ENCODE measurements at regions not wholly inside any gene's neighbourhood (a gene's known extent, or its start where the extent isn't known, plus 50 kb on each side); places are given as distances from the start of the nearest gene placed in this dataset.
A peak's percentile ranks its signal among the peaks of the same experiment; 100 is the strongest.

DNA sequence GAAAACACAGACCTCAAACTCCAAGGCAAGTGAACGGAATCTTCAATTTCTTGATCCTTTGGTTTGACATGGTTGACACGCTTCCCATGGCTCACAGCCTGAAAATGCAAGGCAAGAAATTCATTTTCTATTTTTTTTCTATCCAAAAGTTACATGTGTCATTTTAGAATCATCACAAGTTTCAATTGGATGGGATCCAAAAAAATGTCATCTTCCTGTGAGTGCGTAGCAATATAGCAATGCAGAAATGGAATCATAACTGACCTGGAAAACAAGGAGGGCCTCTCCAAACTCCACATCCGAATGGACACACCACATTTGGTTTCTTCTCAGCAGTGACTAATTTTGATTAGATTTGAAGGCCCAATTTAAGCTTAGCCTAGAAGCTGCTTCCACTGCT, 175.8 kb upstream of the ATP11B start:
- Mint-ChIP-seq H3K36me3 (ENCODE audit: low read depth) (no peaks in the 10 kb centered on the region), H3K27ac (no peak overlapping the region), H3K4me1 (peaks cover 4% of the 10 kb centered on the region), H3K4me3 (no peak overlapping the region), H3K27me3 (ENCODE audit: low read depth) (peaks cover 18% of the 10 kb centered on the region), H3K9me3 (no peaks in the 10 kb centered on the region)
- TF ChIP-seq, protein P1, sequence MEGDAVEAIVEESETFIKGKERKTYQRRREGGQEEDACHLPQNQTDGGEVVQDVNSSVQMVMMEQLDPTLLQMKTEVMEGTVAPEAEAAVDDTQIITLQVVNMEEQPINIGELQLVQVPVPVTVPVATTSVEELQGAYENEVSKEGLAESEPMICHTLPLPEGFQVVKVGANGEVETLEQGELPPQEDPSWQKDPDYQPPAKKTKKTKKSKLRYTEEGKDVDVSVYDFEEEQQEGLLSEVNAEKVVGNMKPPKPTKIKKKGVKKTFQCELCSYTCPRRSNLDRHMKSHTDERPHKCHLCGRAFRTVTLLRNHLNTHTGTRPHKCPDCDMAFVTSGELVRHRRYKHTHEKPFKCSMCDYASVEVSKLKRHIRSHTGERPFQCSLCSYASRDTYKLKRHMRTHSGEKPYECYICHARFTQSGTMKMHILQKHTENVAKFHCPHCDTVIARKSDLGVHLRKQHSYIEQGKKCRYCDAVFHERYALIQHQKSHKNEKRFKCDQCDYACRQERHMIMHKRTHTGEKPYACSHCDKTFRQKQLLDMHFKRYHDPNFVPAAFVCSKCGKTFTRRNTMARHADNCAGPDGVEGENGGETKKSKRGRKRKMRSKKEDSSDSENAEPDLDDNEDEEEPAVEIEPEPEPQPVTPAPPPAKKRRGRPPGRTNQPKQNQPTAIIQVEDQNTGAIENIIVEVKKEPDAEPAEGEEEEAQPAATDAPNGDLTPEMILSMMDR (IDR thresholded peaks at IDR 0.05; ENCODE audit: unreplicated experiment in 3 of 3): no peak

DNA sequence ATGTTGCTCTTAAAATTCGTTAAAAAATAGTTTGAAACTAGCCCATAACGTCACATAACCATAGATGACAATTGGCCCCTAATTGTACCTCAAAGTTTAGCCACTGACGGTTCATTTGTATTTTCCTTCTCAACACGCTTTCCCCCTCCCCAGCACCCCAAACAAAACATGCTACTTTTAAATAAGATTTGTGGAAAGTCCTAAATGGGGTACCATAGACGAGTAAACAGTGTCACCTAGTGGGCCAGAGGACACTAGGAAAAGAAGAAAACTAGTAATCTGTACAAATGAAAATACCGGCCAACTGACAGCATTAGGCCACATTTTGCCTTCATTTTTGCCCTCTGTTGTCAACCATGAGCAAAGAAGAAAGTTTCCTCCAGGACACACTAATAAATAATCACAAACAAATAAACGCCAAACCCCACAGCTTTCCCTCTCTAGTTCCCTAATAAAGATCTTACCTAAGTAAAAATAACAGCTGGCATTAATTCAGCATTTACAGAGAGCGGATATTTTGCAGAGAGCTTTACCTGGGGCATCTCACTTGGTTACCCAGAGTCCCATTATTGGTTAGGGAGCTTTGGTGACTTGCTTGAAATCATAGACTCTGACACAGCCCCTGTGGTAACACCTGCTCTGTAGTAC, 175.1 kb upstream of the ATP11B start:
- TF ChIP-seq, protein P1 (IDR thresholded peaks at IDR 0.05; ENCODE audit: unreplicated experiment in 3 of 3): peak; percentile 76 to 85 (median 85)
- Mint-ChIP-seq H3K27me3 (ENCODE audit: low read depth) (peaks cover 18% of the 10 kb centered on the region), H3K4me1 (peaks cover 4% of the 10 kb centered on the region), H3K4me3 (no peak overlapping the region), H3K9me3 (no peaks in the 10 kb centered on the region), H3K27ac (no peak overlapping the region), H3K36me3 (ENCODE audit: low read depth) (no peaks in the 10 kb centered on the region)

DNA sequence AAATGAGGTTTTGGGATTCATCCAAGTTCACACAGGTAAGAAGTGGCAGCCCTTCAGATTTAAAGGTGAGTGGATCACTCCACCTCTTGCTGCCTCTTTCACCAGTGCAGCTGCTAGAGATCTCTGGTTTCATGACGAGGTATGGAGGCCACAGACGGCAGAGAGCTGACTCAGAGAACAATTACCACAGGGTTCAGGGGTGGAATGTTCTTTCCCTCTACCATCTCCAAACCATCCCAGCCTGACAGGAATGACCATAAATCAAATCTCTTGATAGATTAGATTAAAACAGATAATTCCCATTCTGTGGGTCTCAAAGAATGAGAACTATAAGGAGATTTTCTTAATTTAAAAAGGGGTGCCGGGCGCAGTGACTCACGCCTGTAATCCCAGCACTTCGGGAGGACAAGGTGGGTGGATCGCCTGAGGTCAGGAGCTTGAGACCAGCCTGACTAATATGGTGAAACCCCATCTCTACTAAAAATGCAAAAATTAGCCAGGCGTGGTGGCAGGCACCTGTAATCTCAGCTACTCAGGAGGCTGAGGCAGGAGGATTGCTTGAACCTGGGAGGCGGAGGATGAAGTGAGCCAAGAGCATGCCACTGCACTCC, 174.2 kb upstream of the ATP11B start:
- Mint-ChIP-seq H3K4me1 (peaks cover 4% of the 10 kb centered on the region), H3K27me3 (ENCODE audit: low read depth) (peaks cover 12% of the 10 kb centered on the region), H3K27ac (no peak overlapping the region), H3K9me3 (no peaks in the 10 kb centered on the region), H3K36me3 (ENCODE audit: low read depth) (no peaks in the 10 kb centered on the region), H3K4me3 (no peak overlapping the region)
- TF ChIP-seq, protein P1 (IDR thresholded peaks at IDR 0.05; ENCODE audit: unreplicated experiment in 3 of 3): no peak

DNA sequence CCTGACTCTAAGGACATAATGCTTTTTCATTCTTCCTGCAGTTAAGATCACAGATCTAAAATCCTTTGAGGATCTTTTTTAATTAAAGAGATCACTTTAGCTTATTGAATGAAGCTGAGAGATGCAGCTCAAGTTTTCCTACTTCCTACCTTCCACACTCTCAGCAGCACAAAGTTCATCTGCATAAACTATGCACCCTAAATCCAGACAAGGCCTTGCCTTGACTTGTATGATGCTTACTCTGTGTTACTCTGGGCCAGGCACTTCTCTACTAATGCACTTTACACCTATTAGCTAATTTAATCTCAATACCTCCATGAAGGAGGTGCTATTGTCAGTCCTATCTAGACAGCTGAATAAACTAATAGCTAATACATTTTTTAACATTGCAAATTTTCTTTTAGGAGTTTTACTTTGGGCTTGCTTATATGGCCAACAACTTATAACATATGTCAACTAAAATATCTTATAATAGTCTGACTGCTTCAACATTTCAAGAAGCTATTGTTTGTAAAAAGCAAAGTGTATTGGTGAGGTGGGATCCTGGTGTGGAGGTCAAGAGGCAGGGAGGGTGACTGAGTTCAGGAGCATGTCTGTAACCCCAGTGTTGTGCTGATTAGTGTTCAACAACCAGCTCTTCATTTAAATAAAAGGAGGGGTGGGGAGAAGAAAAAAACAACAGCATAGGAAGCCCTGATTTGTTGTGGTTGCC, 172.4 kb upstream of the ATP11B start:
- H3K27ac Mint-ChIP-seq: no peak overlapping the region
- H3K4me3 Mint-ChIP-seq: no peak overlapping the region
- TF ChIP-seq, protein P1 (IDR thresholded peaks at IDR 0.05; ENCODE audit: unreplicated experiment in 3 of 3): no peak
- no peaks in the 10 kb centered on the region for H3K9me3 Mint-ChIP-seq
- no peaks in the 10 kb centered on the region for H3K36me3 Mint-ChIP-seq (ENCODE audit: low read depth)
- H3K4me1 Mint-ChIP-seq: peaks cover 4% of the 10 kb centered on the region
- H3K27me3 Mint-ChIP-seq (ENCODE audit: low read depth): peaks cover 9% of the 10 kb centered on the region

DNA sequence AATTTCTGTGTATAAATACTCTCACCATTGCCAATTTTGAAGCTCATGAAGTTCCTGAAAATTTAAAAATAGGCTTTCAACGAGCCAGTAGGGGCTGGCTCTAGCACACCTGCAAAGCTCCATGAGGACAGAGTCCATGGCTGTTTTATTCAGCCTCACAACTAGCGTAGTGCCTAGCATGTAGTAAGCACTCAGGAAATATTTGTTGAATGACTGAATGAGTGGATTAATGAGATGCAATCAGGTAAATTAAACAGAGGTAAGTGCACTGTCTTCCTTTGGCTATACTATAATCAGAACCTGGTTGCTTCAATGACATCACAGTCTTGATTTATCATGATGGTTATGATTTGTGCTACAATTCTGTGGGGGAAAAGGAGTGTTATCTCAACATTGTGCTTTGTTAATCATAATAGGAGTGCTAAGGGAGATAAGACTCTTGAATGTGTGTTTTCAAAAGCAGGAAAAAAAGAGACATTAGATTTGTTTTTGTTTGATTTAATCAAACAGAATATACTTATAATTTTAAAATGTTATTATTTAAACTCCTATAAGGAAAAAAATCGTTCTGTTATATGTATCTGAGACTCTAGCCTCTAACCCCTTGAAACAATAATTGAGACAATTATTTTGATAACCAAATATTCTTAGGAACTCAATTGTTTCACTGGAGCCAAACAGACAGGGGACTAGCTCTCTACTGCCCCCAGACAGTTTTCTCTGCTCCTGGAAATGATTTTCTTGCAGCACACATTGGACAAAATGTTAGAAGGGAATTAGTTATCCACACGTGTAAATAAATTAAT, 171.7 kb upstream of the ATP11B start:
- Mint-ChIP-seq H3K4me1 (peaks cover 4% of the 10 kb centered on the region), H3K27ac (no peak overlapping the region), H3K9me3 (no peaks in the 10 kb centered on the region), H3K36me3 (ENCODE audit: low read depth) (no peaks in the 10 kb centered on the region), H3K4me3 (no peak overlapping the region), H3K27me3 (ENCODE audit: low read depth) (peaks cover 7% of the 10 kb centered on the region)
- TF ChIP-seq, protein P1 (IDR thresholded peaks at IDR 0.05; ENCODE audit: unreplicated experiment in 3 of 3): peak; percentile 43 to 59 (median 56)
